Glomerular endothelial cell (primary cell): ENCODE measurements at regions not wholly inside any gene's neighbourhood (a gene's known extent, or its start where the extent isn't known, plus 50 kb on each side); places are given as distances from the start of the nearest gene placed in this dataset.
"Not testable (repeated sequence)": the region's sequence is repeated elsewhere in the genome, so short reads cannot be mapped to it uniquely, and the experiment has no call there.

Experiments used
- DNase-seq: peaks from one replicate; pipeline ENCODE4 v3.0.0-alpha.2; 2011; ENCODE audit warnings: low read depth, low spot score; ENCODE audit errors: extremely low read depth

DNA sequence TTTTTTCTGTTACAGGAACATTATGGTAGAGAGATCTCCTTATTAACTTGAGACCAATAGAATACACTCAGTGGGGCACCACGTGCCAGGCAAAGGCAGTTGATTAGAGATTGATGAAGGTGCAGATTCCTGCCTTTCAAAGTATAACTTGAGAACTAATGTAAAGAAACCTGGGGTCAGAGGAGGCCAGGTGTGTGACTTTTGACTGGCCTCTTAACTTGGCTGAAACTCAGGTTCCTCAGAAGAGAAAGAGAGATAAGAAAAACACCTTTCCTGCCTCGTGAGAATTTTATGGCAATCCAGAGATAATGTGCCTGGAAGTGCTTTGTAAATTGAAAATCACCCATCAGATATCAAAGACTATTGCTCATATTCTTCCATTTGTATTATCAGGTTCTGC is 110.7 kb upstream of the GZMB start:
- no peak for DNase-seq

DNA sequence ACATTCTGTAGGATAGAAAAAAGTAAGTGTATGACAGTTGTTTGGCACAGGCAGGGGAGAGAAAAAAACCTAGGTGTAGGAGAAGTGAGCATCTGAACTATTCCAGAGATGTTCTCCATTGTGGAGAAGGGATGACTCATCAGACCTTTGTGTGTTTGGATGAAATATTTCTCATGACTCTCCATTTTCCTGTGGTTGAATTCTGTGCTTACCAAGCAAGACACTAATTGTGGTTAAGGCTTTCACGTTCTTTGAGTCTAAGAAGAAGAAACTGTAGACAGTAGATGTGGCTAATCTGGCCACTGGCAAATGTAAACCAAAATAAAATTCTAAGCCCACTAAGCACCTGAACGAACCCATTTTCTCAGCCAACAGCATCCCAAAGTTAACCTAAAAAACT is 107.9 kb upstream of the GZMB start:
- no peak for DNase-seq

DNA sequence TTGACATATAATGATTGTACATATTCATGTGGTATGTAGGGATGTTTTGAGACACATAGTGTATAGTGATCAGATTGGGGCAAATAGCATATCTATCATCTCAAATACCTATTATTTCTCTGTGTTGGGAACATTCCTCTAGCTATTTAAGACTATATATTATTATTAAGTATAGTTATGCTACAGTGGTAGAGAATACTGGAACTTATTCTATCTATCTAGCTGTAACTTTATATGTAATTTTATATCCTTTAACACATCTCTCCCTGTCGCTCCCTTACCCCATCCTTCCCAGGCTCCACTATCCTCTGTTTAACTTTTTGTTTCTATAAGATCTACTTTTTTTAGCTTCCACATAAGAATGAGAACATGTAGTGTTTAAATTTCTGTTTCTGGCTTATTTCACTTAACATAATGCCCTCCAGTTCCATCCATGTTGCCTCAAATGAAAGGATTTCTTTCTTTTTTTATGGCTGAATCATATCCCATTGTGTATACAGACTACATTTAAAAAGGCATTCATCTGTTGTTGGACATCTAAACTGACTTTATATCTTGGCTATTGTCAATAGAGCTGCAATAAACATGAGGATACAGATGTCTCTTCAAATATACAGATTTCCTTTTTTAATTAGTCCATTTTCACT is 102.1 kb upstream of the GZMB start:
- no peak for DNase-seq

DNA sequence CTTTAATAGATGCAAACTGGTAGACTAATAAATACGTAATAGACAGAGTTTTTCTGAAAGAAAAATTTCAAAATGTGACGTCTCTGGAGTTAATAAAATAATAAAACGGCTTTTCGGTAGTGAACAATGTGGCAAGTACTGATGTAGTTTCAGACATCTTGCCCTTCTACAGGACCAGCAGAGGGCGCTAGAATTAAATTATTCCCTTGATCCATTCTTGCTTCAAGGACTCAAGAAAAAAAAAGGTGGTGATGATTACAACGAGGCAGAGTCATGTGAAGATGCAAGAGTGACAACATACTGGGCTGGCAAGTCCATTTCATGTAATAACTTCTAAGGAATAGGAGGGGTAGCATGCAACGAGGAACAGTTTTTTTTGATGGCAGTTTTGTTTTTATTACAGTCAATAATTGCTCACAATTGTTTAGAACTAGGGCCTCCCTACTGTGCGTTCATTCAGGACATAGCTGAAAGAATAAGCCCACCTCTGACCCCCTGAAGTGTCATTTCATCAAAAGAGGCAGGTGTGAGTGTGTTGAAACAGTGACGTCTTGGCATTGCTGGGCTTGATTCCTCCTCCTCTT is 101.0 kb upstream of the GZMB start:
- DNase-seq = peak; percentile 37

DNA sequence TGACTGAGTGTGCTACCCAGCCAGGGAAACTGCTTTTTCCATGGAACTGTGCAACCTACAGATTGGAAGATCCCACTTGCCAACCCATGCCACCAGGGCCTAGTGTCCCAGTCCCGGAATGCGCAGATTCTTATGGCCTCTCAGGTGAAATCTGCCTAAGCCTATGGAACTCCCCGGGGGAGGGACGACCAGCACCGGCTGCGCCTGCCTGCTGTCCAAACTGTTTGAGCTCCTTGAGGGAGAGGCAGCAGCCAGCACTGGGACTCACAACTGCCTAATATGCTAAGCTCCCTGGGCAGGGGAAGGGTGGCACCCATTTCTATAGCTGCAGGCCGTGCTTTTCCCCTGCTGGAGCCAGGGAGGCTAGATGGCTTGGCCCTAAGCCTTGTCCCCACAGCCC is 92.5 kb upstream of the GZMB start:
- DNase-seq = no peak

DNA sequence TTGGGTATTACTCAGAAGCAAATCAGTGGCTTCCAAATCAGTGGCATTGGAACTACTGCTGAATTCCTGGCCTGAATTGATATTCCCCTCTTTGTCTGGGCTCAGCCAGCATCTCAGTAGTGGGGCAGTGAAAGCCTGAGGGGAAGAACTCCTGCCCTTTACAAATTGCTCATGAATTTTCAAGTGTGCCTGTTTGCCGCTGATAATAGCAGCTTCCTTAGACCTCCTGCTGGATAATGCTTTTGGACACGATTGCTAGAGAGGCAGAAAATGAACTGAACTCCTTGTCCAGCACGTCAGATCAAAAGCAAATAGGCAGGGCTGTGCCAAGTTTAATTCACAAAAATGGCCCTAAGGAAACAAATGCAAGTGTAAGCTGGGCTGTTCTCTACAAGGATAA is 91.3 kb upstream of the GZMB start:
- DNase-seq = no peak

DNA sequence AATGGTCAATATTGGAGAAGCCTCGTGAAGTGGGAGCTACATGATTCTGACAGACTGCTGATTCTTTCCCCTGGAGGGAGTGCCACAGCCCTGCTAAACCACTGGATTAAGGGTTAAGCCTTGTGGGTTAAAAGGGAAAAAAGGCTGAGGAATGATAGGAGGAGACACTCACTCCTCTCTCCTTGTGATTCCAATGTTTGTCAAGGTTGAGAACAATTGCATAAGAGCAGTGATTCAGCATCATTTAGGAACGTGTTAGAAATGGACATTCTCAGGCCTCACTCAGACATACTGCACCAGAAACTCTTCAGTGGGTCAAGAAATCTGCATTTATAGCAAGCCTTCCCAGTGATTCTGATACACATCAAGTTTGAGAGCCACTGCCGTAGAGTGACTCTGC is 87.8 kb upstream of the GZMB start:
- DNase-seq = no peak

DNA sequence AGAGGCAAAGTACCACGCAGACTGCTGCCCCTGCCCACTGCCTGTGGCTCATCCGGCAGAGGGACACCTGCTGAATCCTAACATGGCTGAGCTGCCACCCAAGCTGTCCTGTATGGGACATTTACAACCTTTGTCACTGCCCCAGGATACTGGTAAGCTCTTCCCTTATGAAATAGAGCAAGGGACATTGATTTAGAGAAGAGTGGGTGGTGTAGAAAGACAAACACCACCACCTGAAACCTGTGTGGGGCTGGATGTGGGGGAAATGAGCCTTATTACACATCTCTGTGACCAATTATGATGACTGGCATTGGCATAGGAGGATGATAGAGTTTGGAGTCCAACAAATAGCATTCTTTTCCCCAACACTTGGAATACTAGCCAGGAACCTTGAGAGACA is 81.2 kb upstream of the GZMB start:
- no peak for DNase-seq

DNA sequence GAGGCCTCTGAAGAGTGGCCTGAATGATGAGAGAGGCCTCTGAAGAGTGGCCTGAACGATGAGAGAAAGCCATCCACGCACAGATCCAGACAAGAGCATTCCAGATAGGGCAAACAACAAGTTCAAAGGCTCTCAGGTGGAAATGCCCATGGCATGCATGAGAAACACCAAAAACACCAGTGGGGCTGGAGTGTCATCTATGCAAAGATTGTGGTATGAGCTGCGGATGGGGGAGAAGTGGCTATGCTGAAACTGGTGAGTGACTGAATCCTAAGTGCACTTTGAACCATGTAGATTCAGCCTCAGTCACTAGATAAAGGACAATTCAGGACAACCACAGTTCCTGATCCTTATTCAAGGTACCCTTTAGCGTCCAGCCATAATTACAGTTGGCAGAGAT is 79.4 kb upstream of the GZMB start:
- DNase-seq = no peak

DNA sequence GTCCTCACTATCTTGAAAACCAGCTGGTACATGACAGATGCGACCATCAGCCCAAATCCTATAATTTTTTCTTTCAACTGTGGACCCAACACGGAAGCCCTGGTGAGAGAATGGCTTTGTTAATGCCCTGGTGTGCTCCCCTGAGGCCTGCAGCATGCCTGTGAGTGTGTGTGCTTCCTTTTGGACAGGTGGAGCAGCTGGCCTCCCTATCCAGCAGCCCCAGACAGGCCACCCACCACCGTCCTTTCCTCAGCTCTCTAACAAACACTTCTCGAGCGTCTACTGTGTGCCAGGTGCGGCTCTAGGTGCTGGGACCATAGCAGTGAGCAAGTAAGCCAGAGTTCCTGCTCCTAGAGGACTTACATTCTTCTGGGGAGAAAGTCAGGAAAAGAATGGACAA is 78.9 kb upstream of the GZMB start:
- no peak for DNase-seq

DNA sequence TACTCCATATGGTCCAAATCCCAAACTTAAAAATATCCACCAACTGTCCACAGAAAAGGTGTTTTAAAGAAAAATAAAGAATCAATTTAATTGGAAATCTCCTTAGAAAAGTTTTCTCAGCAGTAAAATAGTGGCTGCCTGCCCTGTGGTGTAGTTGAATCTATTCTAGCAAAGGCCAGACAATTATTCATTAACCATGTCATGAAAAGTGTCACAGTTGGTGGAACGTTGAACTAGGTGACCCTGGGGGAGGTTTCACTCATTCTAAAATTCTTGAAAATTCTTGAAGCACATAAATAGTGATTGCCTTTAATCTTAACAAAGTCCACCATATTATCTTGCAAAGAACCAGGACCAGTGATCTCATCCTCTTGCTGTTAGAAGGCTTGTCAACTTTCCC is 78.4 kb upstream of the GZMB start:
- no peak for DNase-seq

DNA sequence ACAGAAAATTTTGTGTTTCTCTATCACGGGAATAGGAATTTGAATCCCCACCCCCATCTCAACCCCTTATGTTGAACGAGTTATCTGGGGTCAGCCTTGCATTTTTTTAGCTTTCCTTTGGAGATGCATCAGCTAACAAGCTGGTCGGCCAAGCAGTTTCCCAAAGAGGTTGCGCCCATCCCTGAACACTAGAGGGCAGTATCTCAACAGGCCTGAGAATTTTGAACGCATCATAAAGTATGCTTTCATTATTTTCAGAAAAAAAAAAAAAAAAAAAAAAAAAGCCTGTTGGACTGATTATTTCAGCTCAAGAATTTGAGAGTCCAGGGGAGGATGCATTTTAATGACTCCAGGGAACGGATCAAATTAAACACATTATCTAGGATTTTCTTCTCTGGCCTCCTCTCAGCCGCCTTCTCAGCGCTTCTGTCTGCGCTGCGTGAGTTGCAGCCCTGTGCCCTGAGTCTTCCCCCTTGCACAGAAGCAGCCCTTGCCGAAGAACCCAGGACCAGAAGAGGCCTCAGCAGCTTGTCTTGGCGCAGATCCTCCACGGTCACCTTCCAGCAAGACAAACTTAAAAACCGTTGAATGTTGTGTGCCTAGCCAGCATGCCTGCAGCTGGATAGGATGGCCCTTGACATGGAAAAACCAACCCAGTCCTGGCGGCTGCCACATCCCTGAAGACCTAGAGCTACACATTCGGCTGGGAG is 76.6 kb upstream of the GZMB start:
- DNase-seq = peak; percentile 12

DNA sequence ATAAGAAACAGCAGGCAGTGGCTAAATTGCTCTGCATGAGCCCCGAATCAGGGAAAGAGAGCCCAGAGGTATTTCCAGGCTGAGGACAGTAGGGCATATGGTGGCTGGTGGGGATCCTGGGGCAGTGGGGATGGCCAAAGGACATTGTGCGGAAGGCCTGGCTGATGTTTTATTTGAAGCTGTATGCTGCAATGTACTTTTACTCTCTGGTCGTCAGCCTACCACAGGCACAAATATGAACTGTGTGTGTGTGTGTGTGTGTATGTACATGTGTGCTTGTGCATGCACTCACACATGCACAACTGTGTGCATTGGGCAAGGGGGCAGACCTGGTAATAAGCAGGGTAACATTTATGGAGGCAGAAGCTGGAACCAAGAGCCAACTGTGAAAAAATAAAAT is 74.7 kb upstream of the GZMB start:
- DNase-seq = no peak

DNA sequence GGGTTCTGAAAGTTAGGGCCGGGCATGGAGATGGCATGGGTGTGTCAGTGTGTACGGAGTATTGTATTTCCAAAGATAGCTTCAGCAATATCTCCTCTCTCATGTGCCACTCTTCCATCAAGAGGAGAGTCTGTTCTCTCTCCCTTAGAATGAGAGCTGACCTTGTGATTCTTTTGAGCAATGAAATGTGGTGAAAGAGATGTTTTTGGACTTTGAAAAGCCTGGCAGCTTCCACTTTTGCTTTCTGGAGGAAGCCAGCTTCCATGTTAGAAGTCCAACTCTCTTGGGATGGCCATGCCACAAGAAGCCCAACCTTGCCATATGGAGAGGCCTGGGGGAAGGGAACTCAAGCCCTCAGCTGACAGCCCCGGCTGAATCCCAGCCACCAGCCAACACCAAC is 72.4 kb upstream of the GZMB start:
- no peak for DNase-seq

DNA sequence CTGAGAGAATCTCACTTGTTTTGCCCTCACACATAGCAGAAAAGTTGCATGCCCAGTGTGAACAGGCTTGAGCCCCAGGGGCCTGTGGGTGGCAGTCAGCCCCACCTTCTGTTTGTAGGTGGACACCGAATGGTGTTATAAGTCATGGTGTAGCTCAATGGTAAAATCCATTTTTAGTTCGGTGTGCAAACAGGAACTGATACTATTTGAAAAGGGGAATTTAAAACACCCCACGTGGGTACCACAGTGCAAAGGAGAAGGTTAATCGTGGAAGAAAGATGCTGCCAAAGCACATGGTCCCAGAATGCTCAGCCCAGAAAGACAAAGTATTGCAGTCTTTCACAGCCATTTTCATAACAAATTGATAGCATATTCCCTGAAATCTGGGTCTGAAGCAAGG is 71.8 kb upstream of the GZMB start:
- no peak for DNase-seq

DNA sequence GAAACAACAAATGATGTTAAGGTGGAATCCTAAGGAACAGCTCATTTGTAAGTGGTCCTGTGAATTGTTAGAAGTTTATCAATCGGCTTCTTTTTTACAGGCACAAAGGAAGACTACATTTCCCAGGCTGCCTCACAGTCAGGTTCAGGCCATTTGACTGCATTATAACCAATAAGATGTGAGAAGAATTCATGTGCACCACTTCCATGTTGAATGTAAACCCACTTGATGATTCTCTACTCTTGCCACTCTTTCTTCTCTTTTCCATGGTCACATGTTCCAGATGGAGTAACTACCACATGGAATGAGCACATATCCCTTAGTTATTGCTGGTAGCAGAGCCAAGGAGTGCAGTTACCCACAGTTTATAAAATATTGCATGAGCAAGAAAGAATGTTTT is 67.1 kb upstream of the GZMB start:
- no peak for DNase-seq

DNA sequence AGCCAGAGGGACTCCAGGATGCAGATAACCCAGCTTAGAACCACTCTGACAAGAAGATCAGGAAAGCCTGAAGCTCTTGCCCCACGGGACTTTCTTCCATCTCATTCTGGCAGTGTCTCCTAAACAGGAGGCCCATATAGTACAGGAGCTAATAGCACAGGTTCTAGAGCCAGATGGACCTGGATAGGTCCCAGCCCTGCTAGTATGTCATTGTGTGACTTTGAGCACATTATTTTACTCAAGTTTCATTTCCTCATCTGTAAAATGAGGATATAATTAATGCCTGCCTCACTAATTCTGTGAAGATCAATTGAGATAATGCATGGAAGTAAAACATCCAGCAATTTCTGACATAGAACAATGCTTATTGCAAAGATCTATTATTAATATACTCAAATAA is 66.5 kb upstream of the GZMB start:
- DNase-seq = no peak

DNA sequence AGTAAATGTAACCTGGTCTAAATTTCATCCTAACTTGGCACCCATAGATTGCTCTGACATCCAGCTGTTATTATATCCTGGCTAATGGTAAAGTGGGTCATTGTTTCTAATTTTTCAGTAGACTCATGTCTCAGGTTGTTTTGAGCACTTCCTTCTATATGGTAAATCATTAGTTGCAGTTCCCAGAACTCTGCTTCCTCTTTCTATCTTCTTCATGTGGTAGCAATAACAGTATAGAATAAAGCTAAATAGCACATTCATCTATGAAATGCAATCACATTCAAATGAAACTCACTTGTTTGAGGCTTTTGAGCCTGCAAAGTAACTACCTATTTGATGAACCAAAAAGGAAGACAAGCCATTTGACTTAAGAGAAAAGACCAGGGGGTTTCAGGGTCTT is 65.1 kb upstream of the GZMB start:
- no peak for DNase-seq

DNA sequence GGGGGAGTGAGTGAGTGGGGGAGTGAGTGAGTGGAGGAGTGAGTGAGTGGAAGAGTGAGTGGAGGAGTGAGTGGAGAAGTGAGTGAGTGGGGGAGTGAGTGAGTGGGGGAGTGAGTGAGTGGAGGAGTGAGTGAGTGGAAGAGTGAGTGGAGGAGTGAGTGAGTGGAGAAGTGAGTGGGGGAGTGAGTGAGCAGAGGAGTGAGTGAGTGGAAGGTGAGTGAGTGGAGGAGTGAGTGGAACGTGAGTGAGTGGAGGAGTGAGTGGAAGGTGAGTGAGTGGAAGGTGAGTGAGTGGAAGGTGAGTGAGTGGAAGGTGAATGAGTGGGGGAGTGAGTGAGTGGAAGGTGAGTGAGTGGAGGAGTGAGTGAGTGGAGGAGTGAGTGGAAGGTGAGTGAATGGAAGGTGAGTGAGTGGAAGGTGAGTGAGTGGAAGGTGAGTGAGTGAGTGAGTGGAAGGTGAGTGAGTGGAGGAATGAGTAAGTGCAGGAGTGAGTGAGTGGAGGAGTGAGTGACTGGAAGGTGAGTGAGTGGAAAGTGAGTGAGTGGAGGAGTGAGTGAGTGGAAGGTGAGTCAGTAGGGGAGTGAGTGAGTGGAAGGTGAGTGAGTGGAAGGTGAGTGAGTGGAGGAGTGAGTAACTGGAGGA is 62.4 kb upstream of the GZMB start:
- DNase-seq = not testable (repeated sequence)

DNA sequence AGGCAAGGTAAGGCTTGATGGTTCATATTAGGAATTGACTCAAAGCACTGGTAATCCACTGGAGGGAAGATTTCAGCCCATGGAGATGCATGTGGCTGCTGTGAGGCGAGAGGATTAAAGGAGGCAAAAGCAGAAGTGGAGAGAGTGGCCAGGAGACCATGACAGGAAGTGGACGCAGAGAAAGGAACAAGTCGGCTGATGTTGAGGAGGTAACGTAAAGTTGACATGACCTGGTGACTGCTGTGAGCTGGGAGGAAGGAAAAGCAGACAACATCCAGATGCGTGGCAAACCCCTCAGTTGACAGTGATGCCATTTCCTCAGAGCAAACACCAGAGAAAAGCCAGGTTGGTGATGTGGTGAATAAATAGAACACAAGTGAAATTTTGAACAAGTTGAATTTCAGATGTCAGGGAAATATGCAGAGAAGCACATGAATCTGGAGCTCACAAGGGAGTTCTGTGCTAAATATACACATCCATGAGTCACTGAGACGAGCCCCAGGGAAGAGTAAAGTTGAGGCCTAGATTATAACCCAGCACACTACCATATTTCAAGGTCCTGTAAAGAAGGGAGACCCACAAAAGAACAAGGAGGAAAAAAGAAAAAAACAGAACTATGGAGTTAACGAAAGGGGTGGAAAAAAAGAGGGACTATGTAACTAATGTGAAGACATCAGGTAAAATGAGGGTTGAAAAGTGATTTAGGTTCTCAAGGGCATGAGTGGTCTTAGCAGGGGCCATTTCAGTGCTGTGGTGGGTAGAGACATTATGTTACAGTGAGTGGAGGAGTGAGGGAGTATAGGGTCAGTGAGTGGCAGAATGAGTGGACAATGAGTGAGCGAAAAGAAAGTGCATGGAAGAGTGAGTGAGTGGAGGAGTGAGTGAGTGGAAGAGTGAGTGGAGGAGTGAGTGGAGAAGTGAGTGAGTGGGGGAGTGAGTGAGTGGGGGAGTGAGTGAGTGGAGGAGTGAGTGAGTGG is 61.6 kb upstream of the GZMB start:
- no peak for DNase-seq

DNA sequence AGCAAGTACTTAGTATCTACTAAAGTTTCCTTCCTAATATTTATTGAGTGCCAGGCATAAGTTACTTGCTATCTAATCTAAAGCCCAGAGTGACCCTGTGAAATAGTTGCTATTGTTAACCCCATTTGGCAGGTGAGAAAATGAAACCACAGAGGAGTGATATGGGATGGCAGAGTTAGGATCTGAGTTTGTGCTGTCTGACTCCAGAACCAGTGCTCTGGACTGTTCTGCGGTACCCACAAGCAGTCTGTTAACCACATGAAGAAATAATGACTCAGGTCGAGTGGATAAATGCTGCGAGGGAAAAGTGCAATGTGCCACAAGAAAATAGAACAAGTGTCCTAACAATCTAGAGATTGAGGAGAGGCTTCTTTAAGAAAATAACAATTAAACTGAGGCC is 60.7 kb upstream of the GZMB start:
- DNase-seq = no peak
